ENCODE measurements at regions not wholly inside any gene's neighbourhood (a gene's known extent, or its start where the extent isn't known, plus 50 kb on each side); places are given as distances from the start of the nearest gene placed in this dataset.

DNA sequence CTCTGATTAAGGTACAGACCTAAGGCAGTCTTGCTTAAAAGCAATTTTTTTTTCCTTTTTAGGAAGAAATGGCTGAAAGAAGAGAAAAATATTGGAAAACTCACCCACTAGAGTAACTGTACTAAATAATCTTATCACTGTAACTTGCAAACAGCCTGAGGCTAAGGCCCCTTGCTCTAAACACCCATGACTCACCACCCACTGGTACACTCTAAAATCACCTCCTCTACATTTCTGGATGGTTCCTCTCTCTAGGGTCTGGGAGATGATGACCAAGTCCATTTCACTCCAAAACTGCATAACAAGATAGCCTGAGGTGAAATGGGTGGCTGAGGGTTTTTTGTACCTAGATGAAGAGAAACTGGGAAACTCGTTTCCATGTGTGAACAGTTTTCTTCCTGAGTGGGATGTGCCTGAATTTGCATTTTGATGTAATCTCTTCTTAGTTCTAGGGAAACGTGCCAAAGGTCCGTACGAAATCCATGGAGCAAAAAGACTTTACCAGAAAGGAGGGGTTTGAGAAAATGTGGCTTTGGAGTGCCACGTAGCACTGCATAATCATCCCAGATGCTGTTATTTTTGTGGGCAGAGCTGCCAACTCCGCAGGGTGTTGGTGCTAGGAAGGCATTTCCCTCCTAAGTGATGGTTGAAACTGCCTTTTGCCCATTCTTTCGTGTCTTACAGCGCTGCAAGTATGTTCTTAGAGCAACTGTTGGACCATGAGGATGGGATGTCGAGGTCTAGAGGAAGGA is 113.5 kb upstream of the C10orf90 start:
- Histone ChIP-seq H4K20me1 (ENCODE audit: control insufficient read depth, extremely low read depth, insufficient read depth, low read length) (no peaks in the 10 kb centered on the region), H2AFZ (ENCODE audit: low read length) (no peak overlapping the region), H3K4me1 (ENCODE audit: control insufficient read depth, extremely low read depth, insufficient read depth, low read length) (no peaks in the 10 kb centered on the region), H3K27ac (ENCODE audit: insufficient read depth, low read length) (no peak overlapping the region), H3K4me3 (replicated peaks in 1 of 4; ENCODE audit: control extremely low read depth in 1 of 4, insufficient read depth in 1 of 4, low read depth in 3 of 4, low read length in 4 of 4) (no peak overlapping the region), H3K36me3 (ENCODE audit: control insufficient read depth, insufficient read depth, low read length) (no peaks in the 10 kb centered on the region), H3K9me3 (ENCODE audit: control insufficient read depth, insufficient read depth, low read depth, low read length) (no peaks in the 10 kb centered on the region), H3K9ac (ENCODE audit: insufficient read depth, low read length) (no peak overlapping the region), H3K27me3 (ENCODE audit: control insufficient read depth, insufficient read depth, low read length) (no peaks in the 10 kb centered on the region), H3K79me2 (ENCODE audit: control insufficient read depth, insufficient read depth, low read length) (no peaks in the 10 kb centered on the region), H3K4me2 (ENCODE audit: extremely low read depth, insufficient read depth, low read length) (no peak overlapping the region)
- no peak for TF ChIP-seq EZH2 (IDR thresholded peaks at IDR 0.05; ENCODE audit: low read length, missing control alignments)
- TF ChIP-seq, protein P1, sequence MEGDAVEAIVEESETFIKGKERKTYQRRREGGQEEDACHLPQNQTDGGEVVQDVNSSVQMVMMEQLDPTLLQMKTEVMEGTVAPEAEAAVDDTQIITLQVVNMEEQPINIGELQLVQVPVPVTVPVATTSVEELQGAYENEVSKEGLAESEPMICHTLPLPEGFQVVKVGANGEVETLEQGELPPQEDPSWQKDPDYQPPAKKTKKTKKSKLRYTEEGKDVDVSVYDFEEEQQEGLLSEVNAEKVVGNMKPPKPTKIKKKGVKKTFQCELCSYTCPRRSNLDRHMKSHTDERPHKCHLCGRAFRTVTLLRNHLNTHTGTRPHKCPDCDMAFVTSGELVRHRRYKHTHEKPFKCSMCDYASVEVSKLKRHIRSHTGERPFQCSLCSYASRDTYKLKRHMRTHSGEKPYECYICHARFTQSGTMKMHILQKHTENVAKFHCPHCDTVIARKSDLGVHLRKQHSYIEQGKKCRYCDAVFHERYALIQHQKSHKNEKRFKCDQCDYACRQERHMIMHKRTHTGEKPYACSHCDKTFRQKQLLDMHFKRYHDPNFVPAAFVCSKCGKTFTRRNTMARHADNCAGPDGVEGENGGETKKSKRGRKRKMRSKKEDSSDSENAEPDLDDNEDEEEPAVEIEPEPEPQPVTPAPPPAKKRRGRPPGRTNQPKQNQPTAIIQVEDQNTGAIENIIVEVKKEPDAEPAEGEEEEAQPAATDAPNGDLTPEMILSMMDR (conservative IDR thresholded peaks at IDR 0.05 in 1 of 2, IDR thresholded peaks at IDR 0.05 in 1 of 2; ENCODE audit: low read depth in 1 of 2, low read length in 2 of 2), result no peak
- DNase-seq (ENCODE audit: low read depth in 2 of 2), result peak in 1 of 2 donors; percentile 3

DNA sequence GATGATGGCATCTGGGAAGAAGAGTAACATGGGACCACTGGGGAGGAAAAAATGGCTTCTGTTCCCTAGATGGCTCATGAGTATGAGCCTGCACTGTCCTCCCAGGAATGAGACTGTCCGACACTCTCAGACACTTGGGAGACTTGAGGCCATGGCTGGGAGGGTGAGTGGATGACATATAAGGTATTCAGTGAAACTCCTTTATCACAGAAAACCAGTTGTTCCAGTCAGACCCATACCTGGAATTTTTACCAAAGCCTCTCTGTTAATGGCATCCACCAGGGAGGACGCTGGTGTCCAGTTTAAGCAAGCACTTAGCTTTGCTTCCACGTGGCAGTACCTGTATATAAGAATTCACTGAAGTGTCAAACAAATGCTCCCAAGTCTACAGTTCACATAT is 116.7 kb upstream of the C10orf90 start:
- H3K27me3 ChIP-seq (ENCODE audit: control insufficient read depth, insufficient read depth, low read length), result no peaks in the 10 kb centered on the region
- DNase-seq (ENCODE audit: low read depth in 2 of 2), result no peak
- H4K20me1 ChIP-seq (ENCODE audit: control insufficient read depth, extremely low read depth, insufficient read depth, low read length), result no peaks in the 10 kb centered on the region
- TF ChIP-seq, protein P1 (conservative IDR thresholded peaks at IDR 0.05 in 1 of 2, IDR thresholded peaks at IDR 0.05 in 1 of 2; ENCODE audit: low read depth in 1 of 2, low read length in 2 of 2), result no peak
- TF ChIP-seq EZH2 (IDR thresholded peaks at IDR 0.05; ENCODE audit: low read length, missing control alignments), result no peak
- no peaks in the 10 kb centered on the region for H3K4me1 ChIP-seq (ENCODE audit: control insufficient read depth, extremely low read depth, insufficient read depth, low read length)
- H3K4me3 ChIP-seq (replicated peaks in 1 of 4; ENCODE audit: control extremely low read depth in 1 of 4, insufficient read depth in 1 of 4, low read depth in 3 of 4, low read length in 4 of 4), result no peak overlapping the region
- H3K27ac ChIP-seq (ENCODE audit: insufficient read depth, low read length), result no peak overlapping the region
- H3K9me3 ChIP-seq (ENCODE audit: control insufficient read depth, insufficient read depth, low read depth, low read length), result no peaks in the 10 kb centered on the region
- no peak overlapping the region for H3K9ac ChIP-seq (ENCODE audit: insufficient read depth, low read length)
- no peak overlapping the region for H2AFZ ChIP-seq (ENCODE audit: low read length)
- H3K79me2 ChIP-seq (ENCODE audit: control insufficient read depth, insufficient read depth, low read length), result no peaks in the 10 kb centered on the region
- H3K36me3 ChIP-seq (ENCODE audit: control insufficient read depth, insufficient read depth, low read length), result no peaks in the 10 kb centered on the region
- no peak overlapping the region for H3K4me2 ChIP-seq (ENCODE audit: extremely low read depth, insufficient read depth, low read length)

DNA sequence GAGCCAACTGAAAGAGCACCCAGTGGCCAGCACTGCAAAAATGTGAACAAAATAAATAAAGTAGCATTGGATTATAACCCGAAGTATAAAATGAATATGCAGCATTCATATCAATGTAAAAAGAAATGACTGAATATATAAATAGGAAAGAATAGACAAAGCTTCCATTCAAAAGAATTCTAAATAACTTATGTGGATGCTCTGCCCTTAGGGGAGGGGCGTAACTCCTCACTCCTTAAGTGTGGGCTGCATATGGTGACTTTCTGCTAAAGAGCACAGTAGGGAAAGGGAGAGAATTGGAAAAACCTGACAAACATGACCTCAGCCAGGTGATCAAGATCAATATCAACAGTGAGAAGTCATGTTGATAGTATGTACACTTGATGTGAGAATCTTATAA is 109.9 kb upstream of the DOCK1 start:
- Histone ChIP-seq H3K36me3 (ENCODE audit: control insufficient read depth, insufficient read depth, low read length) (no peaks in the 10 kb centered on the region), H3K27me3 (ENCODE audit: control insufficient read depth, insufficient read depth, low read length) (no peaks in the 10 kb centered on the region), H3K27ac (ENCODE audit: insufficient read depth, low read length) (no peak overlapping the region), H3K4me3 (replicated peaks in 1 of 4; ENCODE audit: control extremely low read depth in 1 of 4, insufficient read depth in 1 of 4, low read depth in 3 of 4, low read length in 4 of 4) (no peak overlapping the region), H2AFZ (ENCODE audit: low read length) (no peak overlapping the region), H3K4me1 (ENCODE audit: control insufficient read depth, extremely low read depth, insufficient read depth, low read length) (no peaks in the 10 kb centered on the region), H3K4me2 (ENCODE audit: extremely low read depth, insufficient read depth, low read length) (no peak overlapping the region), H3K79me2 (ENCODE audit: control insufficient read depth, insufficient read depth, low read length) (no peaks in the 10 kb centered on the region), H3K9me3 (ENCODE audit: control insufficient read depth, insufficient read depth, low read depth, low read length) (no peaks in the 10 kb centered on the region), H4K20me1 (ENCODE audit: control insufficient read depth, extremely low read depth, insufficient read depth, low read length) (no peaks in the 10 kb centered on the region), H3K9ac (ENCODE audit: insufficient read depth, low read length) (no peak overlapping the region)
- DNase-seq (ENCODE audit: low read depth in 2 of 2), result no peak
- TF ChIP-seq EZH2 (IDR thresholded peaks at IDR 0.05; ENCODE audit: low read length, missing control alignments), result no peak
- TF ChIP-seq, protein P1 (conservative IDR thresholded peaks at IDR 0.05 in 1 of 2, IDR thresholded peaks at IDR 0.05 in 1 of 2; ENCODE audit: low read depth in 1 of 2, low read length in 2 of 2), result no peak

Data from fibroblast of lung (primary cell).